GM12878 (cell line): ENCODE measurements at regions not wholly inside any gene's neighbourhood (a gene's known extent, or its start where the extent isn't known, plus 50 kb on each side); places are given as distances from the start of the nearest gene placed in this dataset.

ENCODE experiments used
- ATAC-seq: fragments of 200-7000 bp; cut with Tn5 transposase; 3 replicates; pipeline ENCODE4 v1.9.1; 2020; ENCODE audit warnings: mild to moderate bottlenecking, moderate library complexity
- BruUV-seq: library from RNA; stranded (reverse); fragments of 400-500 nt; replicated peaks from 2 replicates; lab custom pipeline; 2021; lab: Mats Ljungman, UMichigan
- CTCF ChIA-PET: fragments of 300-600 bp; sonication (Branson Sonifier 250); formaldehyde crosslinking; extraction: SDS; loops from one replicate; lab custom pipeline; 2021; ENCODE audit warnings: inconsistent platforms; lab: Yijun Ruan, JAX
- POLR2A ChIA-PET: fragments of 350-600 bp; formaldehyde crosslinking; extraction: SDS; loops from one replicate; lab custom pipeline; 2021; ENCODE audit warnings: inconsistent platforms; lab: Charles Lee
- RAD21 ChIA-PET: fragments of 300-600 bp; sonication (Branson Sonifier 250); formaldehyde crosslinking; loops from one replicate; lab custom pipeline; 2023; ENCODE audit warnings: antibody characterized with exemption; ENCODE audit not compliant: unreplicated experiment; lab: Charles Lee
- SMC1A ChIA-PET: fragments of 300-600 bp; sonication (Branson Sonifier 250); formaldehyde crosslinking; loops from one replicate; lab custom pipeline; 2023; ENCODE audit not compliant: unreplicated experiment, uncharacterized antibody; lab: Charles Lee
- DNase-seq: peaks from one replicate; pipeline ENCODE4 v3.0.0-alpha.2; 2011; ENCODE audit warnings: low read depth, low spot score
- FAIRE-seq: peaks from 3 replicates; lab custom pipeline; 2011; peaks lifted over from hg19 to GRCh38; lab: Jason Lieb, UNC
- H2AFZ ChIP-seq: 2 replicates; pipeline ENCODE4 v1.6.0; 2011; ENCODE audit warnings: low read depth, low read length, control low read depth; ENCODE audit not compliant: control insufficient read depth
- H3K27ac ChIP-seq: 2 replicates; pipeline ENCODE4 v1.5.1; 2011; ENCODE audit warnings: control low read depth; ENCODE audit not compliant: control insufficient read depth, insufficient read depth
- H3K27me3 ChIP-seq, 2 experiments: replicated peaks in 1 of 2; 2 replicates each; pipeline versions ENCODE4 v1.6.0 to v1.6.1; 2011; ENCODE audit warnings: low read length in 1 of 2; ENCODE audit not compliant: control insufficient read depth in 2 of 2, insufficient read depth in 2 of 2
- H3K36me3 ChIP-seq, 2 experiments: 2 replicates each; pipeline ENCODE4 v1.5.1; 2011; ENCODE audit warnings: low read length in 1 of 2; ENCODE audit not compliant: control insufficient read depth in 2 of 2, insufficient read depth in 2 of 2
- H3K4me1 ChIP-seq: 2 replicates; pipeline ENCODE4 v1.6.1; 2011; ENCODE audit warnings: mild to moderate bottlenecking, low read length, moderate library complexity, mixed read lengths; ENCODE audit not compliant: control insufficient read depth, insufficient read depth
- H3K4me2 ChIP-seq: 2 replicates; pipeline ENCODE4 v1.6.0; 2011; ENCODE audit warnings: control low read depth; ENCODE audit not compliant: control insufficient read depth, insufficient read depth
- H3K4me3 ChIP-seq: fragments of 200-600 bp; sonication (generic); 2 replicates; pipeline ENCODE4 v1.5.1; 2016
- H3K79me2 ChIP-seq: 2 replicates; pipeline ENCODE4 v1.6.0; 2011; ENCODE audit warnings: low read length; ENCODE audit not compliant: control insufficient read depth, insufficient read depth
- H3K9ac ChIP-seq: 2 replicates; pipeline ENCODE4 v1.8.0; 2011; ENCODE audit warnings: low read length, control low read depth, mixed read lengths; ENCODE audit not compliant: control insufficient read depth, insufficient read depth
- H3K9me3 ChIP-seq: replicated peaks from 3 replicates; pipeline ENCODE4 v1.5.1; 2011; ENCODE audit warnings: mild to moderate bottlenecking, low read length; ENCODE audit not compliant: control insufficient read depth, insufficient read depth
- H4K20me1 ChIP-seq: 2 replicates; pipeline ENCODE4 v1.6.0; 2011; ENCODE audit not compliant: control insufficient read depth, insufficient read depth
- HCFC1 ChIP-seq: fragments of 150-350 bp; IDR thresholded peaks from 2 replicates; pipeline ENCODE4 v1.6.1; 2014; ENCODE audit warnings: low read length
- IRF5 ChIP-seq: fragments of 450-650 bp; IDR thresholded peaks from 2 replicates; pipeline ENCODE4 v1.6.1; 2017; ENCODE audit warnings: borderline replicate concordance
- JUND ChIP-seq: IDR thresholded peaks from 2 replicates; pipeline ENCODE4 v1.6.1; 2012; ENCODE audit warnings: low read depth, mild to moderate bottlenecking, low read length, improper control_type of control experiment, moderate library complexity
- NFYB ChIP-seq: IDR thresholded peaks from 2 replicates; pipeline ENCODE4 v1.6.1; 2011; ENCODE audit warnings: low read depth, mild to moderate bottlenecking, low read length, improper control_type of control experiment, moderate library complexity; ENCODE audit not compliant: insufficient read depth
- NKRF ChIP-seq: fragments of 450-650 bp; conservative IDR thresholded peaks from 2 replicates; pipeline ENCODE4 v1.6.1; 2017; ENCODE audit warnings: mild to moderate bottlenecking, moderate library complexity
- POLR2AphosphoS2 ChIP-seq: IDR thresholded peaks from 2 replicates; pipeline ENCODE4 v1.6.1; 2011; ENCODE audit warnings: low read depth, mild to moderate bottlenecking, low read length, improper control_type of control experiment, moderate library complexity
- SIN3A ChIP-seq: IDR thresholded peaks from 2 replicates; pipeline ENCODE4 v1.6.1; 2012; ENCODE audit warnings: low read depth, low read length, improper control_type of control experiment
- SRF ChIP-seq, 2 experiments: IDR thresholded peaks; 2 replicates each; pipeline ENCODE4 v1.6.1; 2011; ENCODE audit warnings: low read depth in 2 of 2, low read length in 2 of 2, mild to moderate bottlenecking in 1 of 2, moderate library complexity in 1 of 2
- STAT1 ChIP-seq: fragments of 450-650 bp; conservative IDR thresholded peaks from 2 replicates; pipeline ENCODE4 v1.6.1; 2014; ENCODE audit warnings: antibody characterized with exemption, mild to moderate bottlenecking
- SUPT20H ChIP-seq: IDR thresholded peaks from 2 replicates; pipeline ENCODE4 v1.6.1; 2011; ENCODE audit warnings: low read depth, mild to moderate bottlenecking, low read length, moderate library complexity, borderline replicate concordance; ENCODE audit not compliant: control insufficient read depth
- YBX1 ChIP-seq: fragments of 450-650 bp; IDR thresholded peaks from 2 replicates; pipeline ENCODE4 v1.6.1; 2016; ENCODE audit warnings: antibody characterized with exemption
- WGBS: methylation state at CpG from one replicate; pipeline ENCODE4 v1.1.6; 2016; ENCODE audit warnings: low lambda C conversion rate; ENCODE audit not compliant: insufficient replicate concordance, insufficient coverage; ENCODE audit errors: missing lambda C conversion rate; 5-methylcytosine and 5-hydroxymethylcytosine counted together
- in situ Hi-C: fragments of 300-500 bp; cut with MboI; formaldehyde crosslinking; loops from 9 replicates; pipeline ENCODE4 v1.14.3; 2018; ENCODE audit warnings: mixed read lengths
- intact Hi-C: fragments of 100-400 bp; cut with micrococcal nuclease; formaldehyde crosslinking; loops from one replicate; pipeline ENCODE4 v1.14.2; 2022; ENCODE audit not compliant: unreplicated experiment

DNA sequence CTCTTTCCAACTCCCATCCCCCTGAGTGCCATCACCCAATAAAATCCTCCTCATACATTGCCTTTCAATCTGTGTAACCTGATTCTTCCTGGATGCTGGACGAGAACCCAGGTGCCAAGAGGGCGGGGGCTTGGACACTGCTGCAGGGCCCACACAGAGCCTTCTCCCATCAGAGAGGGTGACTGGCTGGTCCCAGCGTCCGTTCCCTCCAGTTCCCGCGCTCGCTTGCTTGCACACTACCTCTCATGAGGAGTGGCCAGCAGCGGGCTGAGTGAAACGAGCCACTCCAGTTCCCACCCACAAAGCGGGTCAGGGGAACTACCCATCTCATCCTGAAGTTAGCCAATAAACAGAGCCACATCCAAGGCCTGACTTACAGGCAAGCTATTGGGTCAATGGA is 602.6 kb upstream of the ADAMTS16 start:
- H3K4me3 ChIP-seq, result no peak overlapping the region
- intact Hi-C loops (no loop called here), in situ Hi-C loops (no loop called here)
- no peak overlapping the region for H2AFZ ChIP-seq
- 28% methylated on average over 10 of the region's 10 CpGs for WGBS
- no peaks in the 10 kb centered on the region for H3K36me3 ChIP-seq
- CTCF ChIA-PET, result no interaction called here
- H3K9ac ChIP-seq, result no peak overlapping the region
- no peak overlapping the region for H3K27ac ChIP-seq
- DNase-seq (no peak), FAIRE-seq (no peak), ATAC-seq (no peak)
- H3K4me1 ChIP-seq, result no peaks in the 10 kb centered on the region
- no peak overlapping the region for H3K4me2 ChIP-seq
- SMC1A ChIA-PET, result no interaction called here
- no peaks in the 10 kb centered on the region for H3K79me2 ChIP-seq
- TF ChIP-seq SUPT20H (no peak), SRF (IDR thresholded peaks at IDR 0.05; ENCODE audit: low read depth in 2 of 2, low read length in 2 of 2) (no peak), POLR2AphosphoS2 (no peak), YBX1 (no peak), SIN3A (no peak), NFYB (no peak)
- RAD21 ChIA-PET, result no interaction called here
- POLR2A ChIA-PET, result no interaction called here
- H4K20me1 ChIP-seq, result no peaks in the 10 kb centered on the region
- H3K9me3 ChIP-seq, result no peaks in the 10 kb centered on the region; the same call in 2 of the 3 replicates
- no TSS peak for BruUV-seq
- H3K27me3 ChIP-seq, result no peaks in the 10 kb centered on the region

DNA sequence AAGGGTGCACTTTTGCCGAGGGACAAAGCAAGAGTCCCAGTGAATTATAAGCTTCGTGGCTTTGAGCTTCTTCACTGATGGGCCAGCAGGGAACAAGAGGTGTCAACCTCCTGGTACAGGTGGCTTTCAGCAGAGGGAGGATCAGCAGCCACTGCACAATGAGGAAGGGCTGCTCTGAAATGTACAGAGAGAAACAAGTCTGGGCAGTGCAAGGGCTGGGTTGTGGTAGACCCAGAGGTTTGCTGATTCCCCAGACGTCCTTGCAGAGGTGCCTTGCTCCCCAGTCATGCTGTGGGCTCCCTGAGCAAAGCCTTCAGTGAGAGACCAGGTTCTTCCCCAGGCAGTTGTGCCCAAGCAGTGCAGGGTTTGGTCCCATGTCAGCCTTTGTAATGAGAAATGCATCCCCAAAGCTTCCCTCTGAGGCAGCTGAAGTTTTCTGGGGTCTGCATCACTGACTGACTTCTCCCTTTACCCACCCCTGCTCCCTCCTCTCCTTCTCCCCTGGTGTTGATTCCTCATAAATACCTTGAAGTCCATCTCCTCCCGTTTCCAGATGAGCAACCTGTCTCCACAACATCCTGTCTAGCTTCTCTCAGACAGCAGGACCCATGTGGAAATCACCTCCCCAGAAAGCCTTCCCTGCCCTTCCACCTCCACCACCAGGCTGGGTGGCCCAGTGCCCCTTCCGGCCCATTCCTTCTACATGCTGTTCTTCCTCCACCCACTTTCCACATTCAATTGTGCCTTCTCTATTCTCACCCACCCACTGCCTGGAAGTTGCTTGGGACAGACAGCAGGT is 599.6 kb upstream of the ADAMTS16 start:
- RAD21 ChIA-PET, result no interaction called here
- TF ChIP-seq JUND (no peak), STAT1 (no peak), NKRF (no peak), IRF5 (no peak), HCFC1 (no peak)

More for the DNA sequence above, 599.6 kb upstream of the ADAMTS16 start:
- Histone ChIP-seq H3K4me2 (no peak overlapping the region), H3K4me3 (no peak overlapping the region), H3K79me2 (no peaks in the 10 kb centered on the region), H3K27ac (no peak overlapping the region), H3K9me3 (no peaks in the 10 kb centered on the region; the same call in 2 of the 3 replicates), H3K9ac (no peak overlapping the region), H3K27me3 (no peaks in the 10 kb centered on the region), H3K4me1 (no peaks in the 10 kb centered on the region), H4K20me1 (no peaks in the 10 kb centered on the region), H2AFZ (no peak overlapping the region), H3K36me3 (no peaks in the 10 kb centered on the region)
- ChIA-PET POLR2A (no interaction called here), SMC1A (no interaction called here), CTCF (no interaction called here)
- WGBS, result 15% methylated on average over 5 of the region's 5 CpGs
- DNase-seq, result no peak
- FAIRE-seq, result no peak
- in situ Hi-C loops (no loop called here), intact Hi-C loops (no loop called here)
- no TSS peak for BruUV-seq
- no peak for ATAC-seq
